A549 (cell line): ENCODE measurements at regions not wholly inside any gene's neighbourhood (a gene's known extent, or its start where the extent isn't known, plus 50 kb on each side); places are given as distances from the start of the nearest gene placed in this dataset.

Experiments
- ATAC-seq, 2 experiments: fragments of 200-7000 bp in 1 of 2; fragments of >200 bp in 1 of 2; cut with Nextera tagmentation in 1 of 2; cut with Tn5 transposase in 1 of 2; 3 replicates each; pipeline versions ENCODE4 v1.8.0 to v1.9.1; 2018 to 2020; ENCODE audit warnings: mild to moderate bottlenecking in 1 of 2, moderate library complexity in 1 of 2
- CTCF ChIA-PET: fragments of 300-600 bp; sonication (Branson Sonifier 250); formaldehyde crosslinking; extraction: SDS; loops from one replicate; lab custom pipeline; 2021; ENCODE audit warnings: antibody characterized with exemption, inconsistent platforms; lab: Yijun Ruan, JAX
- POLR2A ChIA-PET: fragments of 350-600 bp; formaldehyde crosslinking; extraction: SDS; loops from one replicate; lab custom pipeline; 2021; ENCODE audit warnings: antibody characterized with exemption, inconsistent platforms; lab: Yijun Ruan, JAX
- DNase-seq, 2 experiments: peaks; one replicate each; pipeline versions ENCODE4 v3.0.0 to v3.0.0-alpha.2; 2011 to 2016; ENCODE audit warnings: low read depth in 1 of 2, low spot score in 1 of 2
- FAIRE-seq: peaks from 2 replicates; lab custom pipeline; 2011; peaks lifted over from hg19 to GRCh38; lab: Jason Lieb, UNC
- H3K27ac ChIP-seq, 2 experiments: fragments of >200 bp; sonication (Bioruptor Twin); formaldehyde crosslinking; 3 replicates each; pipeline ENCODE4 v1.5.1; 2016 to 2017
- H3K4me1 ChIP-seq: fragments of >200 bp; sonication (Bioruptor Twin); formaldehyde crosslinking; 3 replicates; pipeline ENCODE4 v1.6.1; 2016
- H3K4me2 ChIP-seq: fragments of >200 bp; sonication (Bioruptor Twin); formaldehyde crosslinking; 3 replicates; pipeline ENCODE4 v1.6.1; 2016
- H3K4me3 ChIP-seq: fragments of >200 bp; sonication (Bioruptor Twin); formaldehyde crosslinking; 3 replicates; pipeline ENCODE4 v1.5.1; 2016
- H3K9me3 ChIP-seq: fragments of >200 bp; sonication (Bioruptor Twin); formaldehyde crosslinking; 3 replicates; pipeline ENCODE4 v1.6.1; 2016
- ATOH8 ChIP-seq: fragments of 250-450 bp; sonication (Bioruptor Pico); IDR thresholded peaks from 2 replicates; pipeline ENCODE4 v1.5.0; 2020; ENCODE audit warnings: low read depth, mild to moderate bottlenecking, moderate library complexity
- BHLHE40 ChIP-seq: IDR thresholded peaks from 2 replicates; pipeline ENCODE4 v1.6.1; 2012; ENCODE audit warnings: low read depth, low read length, inconsistent platforms
- CBX2 ChIP-seq: fragments of 200-600 bp; sonication (generic); IDR thresholded peaks from 2 replicates; pipeline ENCODE4 v1.6.1; 2016; ENCODE audit warnings: low read depth, mild to moderate bottlenecking, borderline replicate concordance
- CBX8 ChIP-seq: fragments of 200-600 bp; sonication (generic); IDR thresholded peaks from 2 replicates; pipeline ENCODE4 v1.6.1; 2016
- EHMT2 ChIP-seq: fragments of 200-600 bp; sonication (generic); IDR thresholded peaks from 2 replicates; pipeline ENCODE4 v1.6.1; 2016; ENCODE audit warnings: antibody characterized with exemption, low read depth, mild to moderate bottlenecking, moderate library complexity
- EP300 ChIP-seq, 2 experiments: fragments of >200 bp; sonication (Bioruptor Twin); formaldehyde crosslinking; IDR thresholded peaks; 2 replicates in 1 of 2; 3 replicates in 1 of 2; pipeline ENCODE4 v1.6.1; 2016 to 2017
- ESRRA ChIP-seq: fragments of 150-350 bp; IDR thresholded peaks from 2 replicates; pipeline ENCODE4 v1.6.1; 2014; ENCODE audit warnings: mild to moderate bottlenecking, low read length, borderline replicate concordance
- FOSL2 ChIP-seq, 2 experiments: fragments of 450-650 bp in 1 of 2; fragments of >200 bp in 1 of 2; sonication (Bioruptor Twin) in 1 of 2; formaldehyde crosslinking; IDR thresholded peaks; 2 replicates each; pipeline versions ENCODE4 v1.5.0 to v1.6.1; 2016 to 2020; ENCODE audit warnings: mild to moderate bottlenecking in 1 of 2, moderate library complexity in 1 of 2
- HDAC2 ChIP-seq: fragments of 200-600 bp; sonication (generic); IDR thresholded peaks from 2 replicates; pipeline ENCODE4 v1.6.1; 2016
- HMGXB4 ChIP-seq: fragments of 250-450 bp; sonication (Bioruptor Pico); IDR thresholded peaks from 2 replicates; pipeline ENCODE4 v1.5.0; 2021; ENCODE audit warnings: mild to moderate bottlenecking, moderate library complexity, borderline replicate concordance
- HOXB5 ChIP-seq: fragments of 250-450 bp; sonication (Bioruptor Pico); IDR thresholded peaks from 2 replicates; pipeline ENCODE4 v1.5.0; 2020; ENCODE audit warnings: mild to moderate bottlenecking, moderate library complexity
- JUN ChIP-seq, 2 experiments: fragments of >200 bp; sonication (Bioruptor Twin); formaldehyde crosslinking; IDR thresholded peaks; 2 replicates in 1 of 2; 3 replicates in 1 of 2; pipeline ENCODE4 v1.6.1; 2016 to 2017
- KDM5A ChIP-seq: fragments of 200-600 bp; sonication (generic); IDR thresholded peaks from 2 replicates; pipeline ENCODE4 v1.6.1; 2016; ENCODE audit warnings: antibody characterized with exemption, mild to moderate bottlenecking
- MAFK ChIP-seq: fragments of 450-650 bp; IDR thresholded peaks from 2 replicates; pipeline ENCODE4 v1.6.1; 2014; ENCODE audit not compliant: partially characterized antibody
- MAX ChIP-seq: IDR thresholded peaks from 2 replicates; pipeline ENCODE4 v1.6.1; 2012
- NFE2L2 ChIP-seq: fragments of 150-350 bp; conservative IDR thresholded peaks from 2 replicates; pipeline ENCODE4 v1.6.1; 2014; ENCODE audit warnings: low read length
- NR3C1 ChIP-seq: fragments of >200 bp; sonication (Bioruptor Twin); formaldehyde crosslinking; IDR thresholded peaks from 3 replicates; pipeline ENCODE4 v1.6.1; 2017
- PHF8 ChIP-seq: fragments of 200-600 bp; sonication (generic); IDR thresholded peaks from 2 replicates; pipeline ENCODE4 v1.6.1; 2016; ENCODE audit warnings: low read depth, mild to moderate bottlenecking, antibody characterized with exemption, moderate library complexity, borderline replicate concordance
- POLR2AphosphoS2 ChIP-seq: conservative IDR thresholded peaks from 2 replicates; pipeline ENCODE4 v1.6.1; 2012; ENCODE audit warnings: low read length, improper control_type of control experiment, inconsistent platforms
- RAD21 ChIP-seq, 2 experiments: fragments of >200 bp in 1 of 2; sonication (Bioruptor Twin) in 1 of 2; formaldehyde crosslinking in 1 of 2; IDR thresholded peaks in 1 of 2; conservative IDR thresholded peaks in 1 of 2; 2 replicates in 1 of 2; 3 replicates in 1 of 2; pipeline ENCODE4 v1.6.1; 2012 to 2018; ENCODE audit warnings: inconsistent platforms in 1 of 2
- RCOR1 ChIP-seq: fragments of 150-350 bp; IDR thresholded peaks from 2 replicates; pipeline ENCODE4 v1.6.1; 2014; ENCODE audit warnings: antibody characterized with exemption, low read length, low read depth
- RFX5 ChIP-seq: fragments of 450-650 bp; IDR thresholded peaks from 2 replicates; pipeline ENCODE4 v1.7.1; 2014; ENCODE audit warnings: antibody characterized with exemption, mild to moderate bottlenecking, moderate library complexity
- RNF2 ChIP-seq: fragments of 200-600 bp; sonication (generic); IDR thresholded peaks from 2 replicates; pipeline ENCODE4 v1.6.1; 2016; ENCODE audit warnings: low read depth, mild to moderate bottlenecking, antibody characterized with exemption, moderate library complexity, borderline replicate concordance
- SMC3 ChIP-seq: fragments of >200 bp; sonication (Bioruptor Twin); formaldehyde crosslinking; IDR thresholded peaks from 3 replicates; pipeline ENCODE4 v1.6.1; 2018; ENCODE audit warnings: inconsistent platforms
- TFCP2L1 ChIP-seq: fragments of 250-450 bp; sonication (Bioruptor Pico); IDR thresholded peaks from 2 replicates; pipeline ENCODE4 v1.5.0; 2021; ENCODE audit warnings: mild to moderate bottlenecking
- ZC3H11A ChIP-seq: fragments of 450-650 bp; IDR thresholded peaks from 2 replicates; pipeline ENCODE4 v1.6.1; 2014; ENCODE audit warnings: antibody characterized with exemption, mild to moderate bottlenecking
- ZFP36 ChIP-seq: fragments of 450-650 bp; IDR thresholded peaks from 2 replicates; pipeline ENCODE4 v1.6.1; 2014; ENCODE audit warnings: borderline replicate concordance; ENCODE audit not compliant: partially characterized antibody
- WGBS: methylation state at CpG from one replicate; pipeline ENCODE4 v1.1.6; 2017; ENCODE audit errors: missing lambda C conversion rate; 5-methylcytosine and 5-hydroxymethylcytosine counted together

GRCh38 chr9:3054017-3054586 is 210.2 kb upstream of the PUM3 start:
- H3K4me1 ChIP-seq: no peaks in the 10 kb centered on the region
- ChIA-PET CTCF (no interaction called here), POLR2A (no interaction called here)
- TF ChIP-seq NFE2L2 (no peak), RCOR1 (no peak), RNF2 (no peak), ATOH8 (no peak), MAX (no peak), NR3C1 (no peak), BHLHE40 (no peak), MAFK (no peak), CBX2 (no peak), RFX5 (no peak), SMC3 (no peak)
- H3K27ac ChIP-seq: no peak overlapping the region
- no peak overlapping the region for H3K4me2 ChIP-seq
- H3K9me3 ChIP-seq: no peaks in the 10 kb centered on the region; the same call in 2 of the 3 replicates
- ATAC-seq (no peak), DNase-seq (no peak), FAIRE-seq (no peak)
- 31% methylated on average over 6 of the region's 6 CpGs for WGBS
- no peak overlapping the region for H3K4me3 ChIP-seq

- H3K9me3 ChIP-seq: no peaks in the 10 kb centered on the region; the same call in 2 of the 3 replicates
- TF ChIP-seq JUN (IDR thresholded peaks at IDR 0.05): no peak
- TF ChIP-seq HOXB5 (CRISPR knock-in tag): no peak
- no peak for TF ChIP-seq SMC3
- WGBS: 1% methylated on average over 2 of the region's 2 CpGs
- no peak overlapping the region for H3K27ac ChIP-seq
- ATAC-seq: no peak
- ChIA-PET CTCF (no interaction called here), POLR2A (no interaction called here)
- H3K4me1 ChIP-seq: no peaks in the 10 kb centered on the region
- no peak overlapping the region for H3K4me3 ChIP-seq
- FAIRE-seq: no peak
- no peak for DNase-seq
- no peak overlapping the region for H3K4me2 ChIP-seq
These were observed 205.7 kb upstream of the PUM3 start for GRCh38 chr9:3049636-3050035.

- 51% methylated on average over 3 of the region's 3 CpGs for WGBS
- H3K27ac ChIP-seq: no peak overlapping the region
These were observed 204.0 kb upstream of the PUM3 start for GRCh38 chr9:3047912-3048311.

GRCh38 chr9:3045153-3045552 is 201.3 kb upstream of the PUM3 start:
- ChIA-PET CTCF (interaction anchor here (1.1 kb wide), 1 partner anchor 94 kb away, joined by 3 read pairs; no protein-coding TSS in a partner anchor), POLR2A (no interaction called here)
- H3K27ac ChIP-seq: no peak overlapping the region
- H3K9me3 ChIP-seq: no peaks in the 10 kb centered on the region
- TF ChIP-seq EHMT2 (no peak), RAD21 (conservative IDR thresholded peaks at IDR 0.05 in 1 of 2, IDR thresholded peaks at IDR 0.05 in 1 of 2) (no peak), EP300 (IDR thresholded peaks at IDR 0.05) (no peak), HMGXB4 (CRISPR knock-in tag) (no peak), ZC3H11A (no peak), TFCP2L1 (CRISPR knock-in tag) (no peak), CBX2 (no peak), FOSL2 (IDR thresholded peaks at IDR 0.05) (no peak), FOSL2 (CRISPR knock-in tag; IDR thresholded peaks at IDR 0.05) (no peak), ESRRA (no peak), POLR2AphosphoS2 (no peak), MAX (no peak), ZFP36 (no peak)
- FAIRE-seq: no peak
- H3K4me3 ChIP-seq: no peak overlapping the region
- peaks cover 11% of the 10 kb centered on the region; the same call in 2 of the 3 replicates for H3K4me1 ChIP-seq
- DNase-seq: no peak
- WGBS: 82% methylated on average over 1 of the region's 1 CpG
- no peak overlapping the region for H3K4me2 ChIP-seq
- no peak for ATAC-seq

More at GRCh38 chr9:3047912-3048311, 204.0 kb upstream of the PUM3 start:
- ATAC-seq (no peak), DNase-seq (no peak), FAIRE-seq (no peak)
- Histone ChIP-seq H3K4me2 (no peak overlapping the region), H3K4me3 (no peak overlapping the region), H3K9me3 (no peaks in the 10 kb centered on the region; the same call in 2 of the 3 replicates), H3K4me1 (peaks cover 8% of the 10 kb centered on the region; the same call in 2 of the 3 replicates)
- TF ChIP-seq POLR2AphosphoS2: no peak
- no peak for TF ChIP-seq SMC3
- no peak for TF ChIP-seq HDAC2
- TF ChIP-seq PHF8: no peak
- no peak for TF ChIP-seq ZC3H11A
- TF ChIP-seq HOXB5 (CRISPR knock-in tag): no peak
- no peak for TF ChIP-seq KDM5A
- no peak for TF ChIP-seq CBX8
- ChIA-PET POLR2A (no interaction called here), CTCF (interaction anchor here (1.1 kb wide), 1 partner anchor 20 kb away, joined by 3 read pairs; no protein-coding TSS in a partner anchor)
